ENCODE measurements at regions not wholly inside any gene's neighbourhood (a gene's known extent, or its start where the extent isn't known, plus 50 kb on each side); places are given as distances from the start of the nearest gene placed in this dataset.

GRCh38 chr14:22059201-22059600 is 385.6 kb upstream of the OR4E1 start:
- intact Hi-C loops (cut with DNase I), result no loop called here
- no peak for DNase-seq (ENCODE audit: low spot score)

GRCh38 chr14:22052795-22053194 is 379.2 kb upstream of the OR4E1 start:
- intact Hi-C loops (cut with DNase I), result no loop called here
- DNase-seq (ENCODE audit: low spot score), result no peak

- intact Hi-C loops (cut with DNase I), result no loop called here
- no peak for DNase-seq (ENCODE audit: low spot score)
Measured at GRCh38 chr14:22047115-22047514, 373.5 kb upstream of the OR4E1 start.

GRCh38 chr14:22046063-22046462 is 372.4 kb upstream of the OR4E1 start:
- no peak for DNase-seq (ENCODE audit: low spot score)
- intact Hi-C loops (cut with DNase I), result no loop called here

- intact Hi-C loops (cut with DNase I), result no loop called here
- no peak for DNase-seq (ENCODE audit: low spot score)
Measured at GRCh38 chr14:22044193-22044592, 370.6 kb upstream of the OR4E1 start.

GRCh38 chr14:22040781-22041125 is 367.1 kb upstream of the OR4E1 start:
- DNase-seq (ENCODE audit: low spot score), result no peak

GRCh38 chr14:22039938-22040780 is 366.5 kb upstream of the OR4E1 start:
- DNase-seq (ENCODE audit: low spot score), result no peak
- intact Hi-C loops (cut with DNase I), result no loop called here

More at GRCh38 chr14:22040781-22041125, 367.1 kb upstream of the OR4E1 start:
- intact Hi-C loops (cut with DNase I), result no loop called here

- DNase-seq (ENCODE audit: low spot score), result no peak
- intact Hi-C loops (cut with DNase I), result no loop called here
Measured at GRCh38 chr14:22036541-22037239, 363.1 kb upstream of the OR4E1 start.

GRCh38 chr14:22026527-22026926 is 352.9 kb upstream of the OR4E1 start:
- intact Hi-C loops (cut with DNase I), result no loop called here
- DNase-seq (ENCODE audit: low spot score), result no peak

GRCh38 chr14:22025879-22026278 is 352.3 kb upstream of the OR4E1 start:
- intact Hi-C loops (cut with DNase I), result no loop called here
- no peak for DNase-seq (ENCODE audit: low spot score)

- DNase-seq (ENCODE audit: low spot score), result no peak
- intact Hi-C loops (cut with DNase I), result no loop called here
Measured at GRCh38 chr14:22024137-22024536, 350.5 kb upstream of the OR4E1 start.

GRCh38 chr14:22018890-22019289 is 345.3 kb upstream of the OR4E1 start:
- DNase-seq (ENCODE audit: low spot score), result no peak
- intact Hi-C loops (cut with DNase I), result no loop called here

- no peak for DNase-seq (ENCODE audit: low spot score)
- intact Hi-C loops (cut with DNase I), result no loop called here
Measured at GRCh38 chr14:22012452-22012851, 338.8 kb upstream of the OR4E1 start.

- intact Hi-C loops (cut with DNase I), result no loop called here
- DNase-seq (ENCODE audit: low spot score), result no peak
Measured at GRCh38 chr14:22011253-22011642, 337.6 kb upstream of the OR4E1 start.

GRCh38 chr14:22010545-22011252 is 337.1 kb upstream of the OR4E1 start:
- no peak for DNase-seq (ENCODE audit: low spot score)
- intact Hi-C loops (cut with DNase I), result no loop called here

GRCh38 chr14:22008766-22009165 is 335.1 kb upstream of the OR4E1 start:
- no peak for DNase-seq (ENCODE audit: low spot score)
- intact Hi-C loops (cut with DNase I), result no loop called here

- no peak for DNase-seq (ENCODE audit: low spot score)
- intact Hi-C loops (cut with DNase I), result no loop called here
Measured at GRCh38 chr14:22007784-22008412, 334.3 kb upstream of the OR4E1 start.

- no peak for DNase-seq (ENCODE audit: low spot score)
- intact Hi-C loops (cut with DNase I), result no loop called here
Measured at GRCh38 chr14:22007363-22007762, 333.7 kb upstream of the OR4E1 start.

- intact Hi-C loops (cut with DNase I), result no loop called here
- no peak for DNase-seq (ENCODE audit: low spot score)
Measured at GRCh38 chr14:22003461-22003860, 329.8 kb upstream of the OR4E1 start.

- no peak for DNase-seq (ENCODE audit: low spot score)
- intact Hi-C loops (cut with DNase I), result no loop called here
Measured at GRCh38 chr14:22002860-22003284, 329.3 kb upstream of the OR4E1 start.
